ENCODE measurements at regions not wholly inside any gene's neighbourhood (a gene's known extent, or its start where the extent isn't known, plus 50 kb on each side); places are given as distances from the start of the nearest gene placed in this dataset.

DNA sequence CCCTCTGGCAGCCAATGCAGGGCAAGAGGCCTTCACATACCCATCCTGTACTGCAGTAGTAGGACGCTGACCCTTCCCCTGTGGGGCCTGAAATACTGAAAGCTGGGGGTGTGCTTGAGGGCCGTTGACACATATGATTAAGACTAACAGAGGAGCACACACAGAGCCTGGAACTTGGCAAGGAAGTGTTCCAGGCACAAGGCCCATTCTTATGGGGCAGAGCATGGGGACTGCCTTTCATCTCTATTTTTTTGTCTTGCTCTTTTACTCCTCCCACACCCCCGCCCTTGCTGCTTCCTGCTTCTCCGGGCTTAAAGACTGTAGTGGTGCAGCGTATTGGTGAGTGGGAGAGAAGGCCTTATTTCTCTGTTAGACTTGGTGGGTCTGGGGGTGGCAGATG is 137.4 kb downstream of the BACH1 start:
- H3K36me3 ChIP-seq (ENCODE audit: control insufficient read depth in 2 of 2, insufficient read depth in 2 of 2, low read length in 2 of 2): no peaks in the 10 kb centered on the region
- no peak overlapping the region for H3K27ac ChIP-seq (ENCODE audit: low read depth in 2 of 2, low read length in 2 of 2)
- H3K9ac ChIP-seq (ENCODE audit: low read depth in 1 of 2, low read length in 2 of 2): no peak overlapping the region
- no peak overlapping the region for H3K4me3 ChIP-seq (ENCODE audit: low read length in 2 of 2)
- no peaks in the 10 kb centered on the region for H3K27me3 ChIP-seq (ENCODE audit: control insufficient read depth in 2 of 2, insufficient read depth in 2 of 2, low read length in 2 of 2)
- H3K4me1 ChIP-seq (ENCODE audit: control insufficient read depth in 2 of 2, insufficient read depth in 2 of 2, low read length in 2 of 2): no peaks in the 10 kb centered on the region
- H3K9me3 ChIP-seq (ENCODE audit: control insufficient read depth in 2 of 2, low read length in 2 of 2): no peaks in the 10 kb centered on the region

DNA sequence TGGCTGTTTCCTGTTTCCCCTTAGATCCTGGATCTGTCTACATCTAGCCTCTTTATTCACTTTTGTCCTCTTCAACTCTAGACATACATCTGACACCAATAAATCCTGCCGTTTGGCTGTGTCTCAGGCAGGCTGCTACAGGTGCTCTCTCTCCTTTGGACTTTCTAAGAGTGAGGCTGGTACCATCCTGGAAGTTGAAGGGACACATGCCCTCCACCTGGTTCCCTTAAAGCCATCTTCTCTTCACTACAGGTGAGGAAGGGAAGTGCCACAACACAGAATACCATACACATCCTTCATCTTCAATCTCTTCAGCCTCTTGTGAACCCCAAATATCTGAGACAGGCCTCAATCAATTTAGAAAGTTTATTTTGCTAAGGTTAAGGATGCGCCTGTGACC is 137.9 kb downstream of the BACH1 start:
- H3K27me3 ChIP-seq (ENCODE audit: control insufficient read depth in 2 of 2, insufficient read depth in 2 of 2, low read length in 2 of 2): no peaks in the 10 kb centered on the region
- H3K9me3 ChIP-seq (ENCODE audit: control insufficient read depth in 2 of 2, low read length in 2 of 2): no peaks in the 10 kb centered on the region
- H3K36me3 ChIP-seq (ENCODE audit: control insufficient read depth in 2 of 2, insufficient read depth in 2 of 2, low read length in 2 of 2): no peaks in the 10 kb centered on the region
- no peak overlapping the region for H3K27ac ChIP-seq (ENCODE audit: low read depth in 2 of 2, low read length in 2 of 2)
- H3K4me3 ChIP-seq (ENCODE audit: low read length in 2 of 2): no peak overlapping the region
- H3K9ac ChIP-seq (ENCODE audit: low read depth in 1 of 2, low read length in 2 of 2): no peak overlapping the region
- H3K4me1 ChIP-seq (ENCODE audit: control insufficient read depth in 2 of 2, insufficient read depth in 2 of 2, low read length in 2 of 2): no peaks in the 10 kb centered on the region

DNA sequence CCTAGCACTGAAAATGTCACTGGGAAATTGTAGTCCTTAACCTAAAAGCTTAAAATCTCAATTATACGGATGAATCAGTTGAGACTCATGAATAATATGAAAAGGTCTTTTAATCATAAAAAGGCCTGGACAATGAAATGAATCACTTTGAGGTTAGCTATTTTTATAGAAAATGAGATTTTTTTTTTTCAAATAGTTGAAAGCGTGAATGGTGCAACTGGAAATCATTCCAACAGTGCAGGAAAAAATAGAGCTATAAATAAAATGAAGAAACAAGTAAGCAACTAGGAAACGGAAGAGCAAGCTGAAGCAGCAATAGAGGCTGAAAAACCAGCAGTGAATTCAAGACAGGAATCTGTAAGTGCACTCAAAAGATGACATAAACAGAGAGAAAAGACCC is 142.9 kb downstream of the BACH1 start:
- Histone ChIP-seq H3K9ac (ENCODE audit: low read depth in 1 of 2, low read length in 2 of 2) (no peak overlapping the region), H3K27me3 (ENCODE audit: control insufficient read depth in 2 of 2, insufficient read depth in 2 of 2, low read length in 2 of 2) (no peaks in the 10 kb centered on the region), H3K4me3 (ENCODE audit: low read length in 2 of 2) (no peak overlapping the region), H3K36me3 (ENCODE audit: control insufficient read depth in 2 of 2, insufficient read depth in 2 of 2, low read length in 2 of 2) (no peaks in the 10 kb centered on the region), H3K27ac (ENCODE audit: low read depth in 2 of 2, low read length in 2 of 2) (no peak overlapping the region), H3K4me1 (ENCODE audit: control insufficient read depth in 2 of 2, insufficient read depth in 2 of 2, low read length in 2 of 2) (no peaks in the 10 kb centered on the region), H3K9me3 (ENCODE audit: control insufficient read depth in 2 of 2, low read length in 2 of 2) (no peaks in the 10 kb centered on the region)

DNA sequence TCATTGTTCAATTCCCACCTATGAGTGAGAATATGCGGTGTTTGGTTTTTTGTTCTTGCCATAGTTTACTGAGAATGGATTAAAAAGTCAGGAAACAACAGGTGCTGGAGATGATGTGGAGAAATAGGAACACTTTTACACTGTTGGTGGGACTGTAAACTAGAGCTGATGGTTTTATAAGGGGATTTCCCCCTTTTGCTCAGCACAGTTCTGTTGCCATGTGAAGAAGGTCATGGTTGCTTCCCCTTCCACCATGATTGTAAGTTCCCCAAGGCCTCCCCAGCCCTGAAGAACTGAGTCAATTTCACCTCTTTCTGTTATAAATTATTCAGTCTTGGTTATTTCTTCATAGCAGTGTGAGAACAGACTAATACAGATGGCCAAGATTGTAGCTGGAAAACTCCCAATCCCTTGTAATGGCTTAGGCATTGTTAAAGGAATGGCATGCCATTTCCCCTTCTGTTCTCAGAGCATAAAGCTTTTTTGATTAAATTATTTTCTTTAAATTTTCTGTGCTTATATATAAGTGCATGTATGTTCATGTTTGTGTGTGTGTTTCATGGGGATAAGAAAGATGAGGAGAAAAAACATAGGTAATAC is 144.8 kb downstream of the BACH1 start:
- no peaks in the 10 kb centered on the region for H3K36me3 ChIP-seq (ENCODE audit: control insufficient read depth in 2 of 2, insufficient read depth in 2 of 2, low read length in 2 of 2)
- H3K9ac ChIP-seq (ENCODE audit: low read depth in 1 of 2, low read length in 2 of 2): no peak overlapping the region
- no peak overlapping the region for H3K4me3 ChIP-seq (ENCODE audit: low read length in 2 of 2)
- H3K27me3 ChIP-seq (ENCODE audit: control insufficient read depth in 2 of 2, insufficient read depth in 2 of 2, low read length in 2 of 2): no peaks in the 10 kb centered on the region
- no peak overlapping the region for H3K27ac ChIP-seq (ENCODE audit: low read depth in 2 of 2, low read length in 2 of 2)
- H3K4me1 ChIP-seq (ENCODE audit: control insufficient read depth in 2 of 2, insufficient read depth in 2 of 2, low read length in 2 of 2): no peaks in the 10 kb centered on the region
- H3K9me3 ChIP-seq (ENCODE audit: control insufficient read depth in 2 of 2, low read length in 2 of 2): no peaks in the 10 kb centered on the region

DNA sequence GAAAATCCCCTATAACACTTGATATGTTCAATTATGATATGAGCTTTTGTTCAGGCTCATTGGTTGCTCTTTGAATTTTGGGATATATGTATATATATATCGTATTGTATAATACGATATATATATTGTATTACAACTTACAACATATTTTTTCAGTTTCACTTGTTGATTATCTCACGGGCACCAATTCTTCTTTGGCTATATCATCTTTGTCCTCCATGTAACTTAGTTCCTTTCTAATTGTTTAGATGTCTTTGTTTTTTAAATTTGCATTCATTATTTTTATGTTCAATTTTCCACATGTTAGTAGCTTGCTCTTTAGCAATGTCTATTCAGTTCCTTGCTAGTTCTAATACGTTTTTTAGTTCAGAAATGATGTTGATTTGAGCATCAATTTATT is 150.0 kb downstream of the BACH1 start:
- H3K4me1 ChIP-seq (ENCODE audit: control insufficient read depth in 2 of 2, insufficient read depth in 2 of 2, low read length in 2 of 2): no peaks in the 10 kb centered on the region
- no peaks in the 10 kb centered on the region for H3K36me3 ChIP-seq (ENCODE audit: control insufficient read depth in 2 of 2, insufficient read depth in 2 of 2, low read length in 2 of 2)
- no peaks in the 10 kb centered on the region for H3K9me3 ChIP-seq (ENCODE audit: control insufficient read depth in 2 of 2, low read length in 2 of 2)
- no peak overlapping the region for H3K9ac ChIP-seq (ENCODE audit: low read depth in 1 of 2, low read length in 2 of 2)
- H3K27me3 ChIP-seq (ENCODE audit: control insufficient read depth in 2 of 2, insufficient read depth in 2 of 2, low read length in 2 of 2): no peaks in the 10 kb centered on the region
- no peak overlapping the region for H3K4me3 ChIP-seq (ENCODE audit: low read length in 2 of 2)
- H3K27ac ChIP-seq (ENCODE audit: low read depth in 2 of 2, low read length in 2 of 2): no peak overlapping the region

DNA sequence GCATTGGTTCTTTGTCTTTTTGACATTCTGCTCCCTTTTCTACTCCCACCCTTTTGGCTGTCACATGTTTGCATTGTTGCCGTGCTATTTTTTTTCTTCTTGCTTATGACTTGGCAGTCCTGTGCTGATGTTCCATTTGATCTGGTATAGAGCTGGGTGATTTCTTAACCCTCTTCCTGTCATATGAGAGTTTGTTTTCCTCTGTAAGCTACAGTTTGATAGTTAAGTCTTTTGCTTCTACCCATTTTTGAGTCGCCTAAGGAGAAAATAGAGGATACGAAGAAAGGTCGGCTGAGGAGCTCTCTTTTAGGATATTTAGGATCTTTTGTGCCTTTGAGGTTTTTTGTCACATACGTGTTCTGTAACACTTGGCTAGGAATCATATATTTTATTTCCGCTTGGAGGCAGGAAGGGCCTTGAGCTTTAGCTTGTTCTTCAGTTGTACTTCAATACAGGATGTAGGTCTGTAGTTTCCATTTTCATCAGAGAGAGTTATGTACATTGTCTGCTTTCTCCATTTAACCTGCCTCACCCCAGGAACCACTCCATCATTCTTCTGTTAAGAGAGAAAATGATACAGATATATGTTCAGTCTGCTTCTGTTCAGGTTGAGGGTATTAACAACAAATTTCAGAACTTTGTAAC is 150.7 kb downstream of the BACH1 start:
- H3K27me3 ChIP-seq (ENCODE audit: control insufficient read depth in 2 of 2, insufficient read depth in 2 of 2, low read length in 2 of 2): no peaks in the 10 kb centered on the region
- H3K27ac ChIP-seq (ENCODE audit: low read depth in 2 of 2, low read length in 2 of 2): peak overlapping the region in 1 of 2 donors; percentile 34
- H3K9ac ChIP-seq (ENCODE audit: low read depth in 1 of 2, low read length in 2 of 2): no peak overlapping the region
- H3K36me3 ChIP-seq (ENCODE audit: control insufficient read depth in 2 of 2, insufficient read depth in 2 of 2, low read length in 2 of 2): no peaks in the 10 kb centered on the region
- H3K4me3 ChIP-seq (ENCODE audit: low read length in 2 of 2): no peak overlapping the region
- H3K9me3 ChIP-seq (ENCODE audit: control insufficient read depth in 2 of 2, low read length in 2 of 2): no peaks in the 10 kb centered on the region
- H3K4me1 ChIP-seq (ENCODE audit: control insufficient read depth in 2 of 2, insufficient read depth in 2 of 2, low read length in 2 of 2): no peaks in the 10 kb centered on the region

DNA sequence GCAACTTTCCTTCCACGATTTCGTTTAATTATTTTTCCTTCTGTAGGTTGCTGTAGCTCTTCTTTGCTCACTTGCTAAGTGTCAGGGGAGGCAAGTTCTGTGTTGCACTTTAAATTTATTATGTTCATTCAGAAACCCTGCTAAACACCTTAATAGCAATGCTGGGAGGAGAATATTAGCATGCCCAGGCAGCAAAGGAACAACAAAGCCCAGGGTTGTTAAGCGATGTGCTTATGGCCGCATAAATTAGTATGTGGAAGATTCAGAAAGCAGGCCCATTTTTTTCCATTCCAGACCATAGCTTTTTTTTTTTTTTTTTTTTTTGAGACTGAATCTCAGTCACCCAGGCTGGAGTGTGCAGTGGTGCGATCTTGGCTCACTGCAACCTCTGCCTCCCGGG is 151.3 kb downstream of the BACH1 start:
- Histone ChIP-seq H3K4me3 (ENCODE audit: low read length in 2 of 2) (no peak overlapping the region), H3K27ac (ENCODE audit: low read depth in 2 of 2, low read length in 2 of 2) (peak overlapping the region in 1 of 2 donors; percentile 34), H3K9ac (ENCODE audit: low read depth in 1 of 2, low read length in 2 of 2) (no peak overlapping the region), H3K36me3 (ENCODE audit: control insufficient read depth in 2 of 2, insufficient read depth in 2 of 2, low read length in 2 of 2) (no peaks in the 10 kb centered on the region), H3K9me3 (ENCODE audit: control insufficient read depth in 2 of 2, low read length in 2 of 2) (no peaks in the 10 kb centered on the region), H3K27me3 (ENCODE audit: control insufficient read depth in 2 of 2, insufficient read depth in 2 of 2, low read length in 2 of 2) (no peaks in the 10 kb centered on the region), H3K4me1 (ENCODE audit: control insufficient read depth in 2 of 2, insufficient read depth in 2 of 2, low read length in 2 of 2) (no peaks in the 10 kb centered on the region)

DNA sequence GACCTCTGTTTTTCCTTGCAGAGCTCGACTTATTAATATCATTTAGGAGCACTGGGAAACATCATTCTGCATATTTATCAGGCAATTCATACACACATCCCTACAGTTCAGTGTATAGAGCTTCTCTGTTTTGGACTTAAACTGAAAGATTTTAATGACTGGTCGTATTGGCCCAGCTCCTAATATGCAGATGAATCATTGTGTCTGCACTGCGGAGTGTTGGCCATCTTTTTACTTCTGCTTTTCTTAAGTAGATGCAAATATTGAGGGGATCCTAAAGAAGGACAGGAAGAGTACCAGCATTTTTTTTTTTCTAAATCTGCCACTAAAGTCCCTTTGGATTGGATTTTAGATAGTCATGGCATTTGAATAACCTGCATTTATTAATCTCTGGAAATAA is 154.8 kb downstream of the BACH1 start:
- H3K4me3 ChIP-seq (ENCODE audit: low read length in 2 of 2): no peak overlapping the region
- H3K27me3 ChIP-seq (ENCODE audit: control insufficient read depth in 2 of 2, insufficient read depth in 2 of 2, low read length in 2 of 2): no peaks in the 10 kb centered on the region
- no peaks in the 10 kb centered on the region for H3K9me3 ChIP-seq (ENCODE audit: control insufficient read depth in 2 of 2, low read length in 2 of 2)
- no peak overlapping the region for H3K27ac ChIP-seq (ENCODE audit: low read depth in 2 of 2, low read length in 2 of 2)
- H3K36me3 ChIP-seq (ENCODE audit: control insufficient read depth in 2 of 2, insufficient read depth in 2 of 2, low read length in 2 of 2): no peaks in the 10 kb centered on the region
- no peaks in the 10 kb centered on the region for H3K4me1 ChIP-seq (ENCODE audit: control insufficient read depth in 2 of 2, insufficient read depth in 2 of 2, low read length in 2 of 2)
- no peak overlapping the region for H3K9ac ChIP-seq (ENCODE audit: low read depth in 1 of 2, low read length in 2 of 2)

DNA sequence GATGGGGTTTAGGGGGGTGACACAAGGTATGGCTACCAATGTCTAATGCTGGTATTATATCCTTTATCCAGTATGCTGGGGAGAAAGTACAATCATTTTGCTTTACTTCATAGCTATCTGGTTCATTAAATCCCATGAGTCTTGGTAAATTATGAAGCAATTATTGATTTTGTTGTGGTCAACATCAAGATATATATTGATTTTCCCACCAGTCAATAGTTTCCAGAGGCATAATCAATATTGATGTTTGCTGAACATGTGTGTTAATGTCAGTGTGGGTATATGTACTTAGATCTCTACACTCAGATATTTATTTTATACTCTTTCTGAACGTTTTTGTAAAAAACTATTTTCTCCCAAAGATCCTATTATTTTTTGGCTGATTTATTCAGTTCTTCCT is 155.5 kb downstream of the BACH1 start:
- no peak overlapping the region for H3K27ac ChIP-seq (ENCODE audit: low read depth in 2 of 2, low read length in 2 of 2)

DNA sequence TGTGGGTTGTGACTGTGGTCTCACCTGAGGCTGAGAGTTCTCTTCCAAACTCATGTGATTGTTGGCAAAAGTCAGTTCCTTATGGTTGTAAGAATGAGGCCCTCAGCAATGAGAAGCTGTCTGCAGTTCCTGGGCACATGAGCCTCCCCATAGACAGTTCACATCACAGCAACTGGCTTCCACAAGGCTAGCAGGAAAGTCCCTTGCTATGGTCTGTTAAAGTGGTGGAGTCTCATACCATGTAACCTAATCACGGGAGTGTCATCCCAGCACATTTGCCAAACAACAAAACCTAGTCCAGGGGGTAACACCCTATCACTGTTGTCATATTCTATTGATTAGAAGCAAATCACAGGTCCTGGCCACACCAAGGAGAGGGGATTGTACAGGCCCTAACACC is 163.8 kb downstream of the BACH1 start:
- Histone ChIP-seq H3K4me3 (ENCODE audit: low read length in 2 of 2) (no peak overlapping the region), H3K9me3 (ENCODE audit: control insufficient read depth in 2 of 2, low read length in 2 of 2) (no peaks in the 10 kb centered on the region), H3K27ac (ENCODE audit: low read depth in 2 of 2, low read length in 2 of 2) (no peak overlapping the region), H3K36me3 (ENCODE audit: control insufficient read depth in 2 of 2, insufficient read depth in 2 of 2, low read length in 2 of 2) (no peaks in the 10 kb centered on the region), H3K4me1 (ENCODE audit: control insufficient read depth in 2 of 2, insufficient read depth in 2 of 2, low read length in 2 of 2) (no peaks in the 10 kb centered on the region), H3K27me3 (ENCODE audit: control insufficient read depth in 2 of 2, insufficient read depth in 2 of 2, low read length in 2 of 2) (no peaks in the 10 kb centered on the region), H3K9ac (ENCODE audit: low read depth in 1 of 2, low read length in 2 of 2) (no peak overlapping the region)

More for the DNA sequence above, 155.5 kb downstream of the BACH1 start:
- Histone ChIP-seq H3K4me1 (ENCODE audit: control insufficient read depth in 2 of 2, insufficient read depth in 2 of 2, low read length in 2 of 2) (no peaks in the 10 kb centered on the region), H3K4me3 (ENCODE audit: low read length in 2 of 2) (no peak overlapping the region), H3K9me3 (ENCODE audit: control insufficient read depth in 2 of 2, low read length in 2 of 2) (no peaks in the 10 kb centered on the region), H3K9ac (ENCODE audit: low read depth in 1 of 2, low read length in 2 of 2) (no peak overlapping the region), H3K36me3 (ENCODE audit: control insufficient read depth in 2 of 2, insufficient read depth in 2 of 2, low read length in 2 of 2) (no peaks in the 10 kb centered on the region), H3K27me3 (ENCODE audit: control insufficient read depth in 2 of 2, insufficient read depth in 2 of 2, low read length in 2 of 2) (no peaks in the 10 kb centered on the region)

All from mucosa of rectum (tissue), 2 donors.